ENCODE measurements at regions not wholly inside any gene's neighbourhood (a gene's known extent, or its start where the extent isn't known, plus 50 kb on each side); places are given as distances from the start of the nearest gene placed in this dataset.

GRCh38 chr6:80603679-80604078 is 497.2 kb downstream of the BCKDHB start:
- H3K27ac ChIP-seq (ENCODE audit: low read length): no peak overlapping the region
- H3K36me3 ChIP-seq (ENCODE audit: control insufficient read depth, insufficient read depth, low read length): no peaks in the 10 kb centered on the region
- intact Hi-C loops (cut with micrococcal nuclease; ENCODE audit: unreplicated experiment): no loop called here
- no peaks in the 10 kb centered on the region for H3K27me3 ChIP-seq (ENCODE audit: control insufficient read depth, insufficient read depth, low read length)
- POLR2A ChIA-PET: no interaction called here
- in situ Hi-C loops (cut with HindIII; ENCODE audit: low pct_unique_long_range_greater_than_20kb, low sequenced_read_pairs): no loop called here
- no peak for DNase-seq (ENCODE audit: low read depth, low spot score)
- H3K4me1 ChIP-seq (ENCODE audit: control insufficient read depth, insufficient read depth, low read length): no peaks in the 10 kb centered on the region
- ATAC-seq: no peak
- H3K9me3 ChIP-seq (ENCODE audit: control insufficient read depth, insufficient read depth, low read depth, low read length): no peaks in the 10 kb centered on the region
- CTCF ChIA-PET: no interaction called here
- no peak for TF ChIP-seq REST (IDR thresholded peaks at IDR 0.05; ENCODE audit: insufficient read depth in 1 of 2, low read depth in 2 of 2, low read length in 1 of 2)
- no peak for TF ChIP-seq SIN3A (IDR thresholded peaks at IDR 0.05; ENCODE audit: borderline replicate concordance, insufficient read depth, low read depth, low read length)
- TF ChIP-seq, protein P1, sequence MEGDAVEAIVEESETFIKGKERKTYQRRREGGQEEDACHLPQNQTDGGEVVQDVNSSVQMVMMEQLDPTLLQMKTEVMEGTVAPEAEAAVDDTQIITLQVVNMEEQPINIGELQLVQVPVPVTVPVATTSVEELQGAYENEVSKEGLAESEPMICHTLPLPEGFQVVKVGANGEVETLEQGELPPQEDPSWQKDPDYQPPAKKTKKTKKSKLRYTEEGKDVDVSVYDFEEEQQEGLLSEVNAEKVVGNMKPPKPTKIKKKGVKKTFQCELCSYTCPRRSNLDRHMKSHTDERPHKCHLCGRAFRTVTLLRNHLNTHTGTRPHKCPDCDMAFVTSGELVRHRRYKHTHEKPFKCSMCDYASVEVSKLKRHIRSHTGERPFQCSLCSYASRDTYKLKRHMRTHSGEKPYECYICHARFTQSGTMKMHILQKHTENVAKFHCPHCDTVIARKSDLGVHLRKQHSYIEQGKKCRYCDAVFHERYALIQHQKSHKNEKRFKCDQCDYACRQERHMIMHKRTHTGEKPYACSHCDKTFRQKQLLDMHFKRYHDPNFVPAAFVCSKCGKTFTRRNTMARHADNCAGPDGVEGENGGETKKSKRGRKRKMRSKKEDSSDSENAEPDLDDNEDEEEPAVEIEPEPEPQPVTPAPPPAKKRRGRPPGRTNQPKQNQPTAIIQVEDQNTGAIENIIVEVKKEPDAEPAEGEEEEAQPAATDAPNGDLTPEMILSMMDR (IDR thresholded peaks at IDR 0.05): no peak
- no peak for TF ChIP-seq POLR2AphosphoS5 (IDR thresholded peaks at IDR 0.05; ENCODE audit: low read depth, low read length)
- TF ChIP-seq TCF7L2 (IDR thresholded peaks at IDR 0.05; ENCODE audit: low read depth, low read length): no peak
- no peak overlapping the region for H3K4me3 ChIP-seq (ENCODE audit: low read depth in 2 of 2, low read length in 2 of 2)
- BruUV-seq (replicated peaks): no TSS peak

- intact Hi-C loops (cut with micrococcal nuclease; ENCODE audit: unreplicated experiment) (no loop called here), in situ Hi-C loops (cut with HindIII; ENCODE audit: low pct_unique_long_range_greater_than_20kb, low sequenced_read_pairs) (no loop called here)
- H3K4me1 ChIP-seq (ENCODE audit: control insufficient read depth, insufficient read depth, low read length): no peaks in the 10 kb centered on the region
- no peaks in the 10 kb centered on the region for H3K27me3 ChIP-seq (ENCODE audit: control insufficient read depth, insufficient read depth, low read length)
- ChIA-PET CTCF (no interaction called here), POLR2A (no interaction called here)
- H3K4me3 ChIP-seq (ENCODE audit: low read depth in 2 of 2, low read length in 2 of 2): no peak overlapping the region
- TF ChIP-seq POLR2AphosphoS5 (IDR thresholded peaks at IDR 0.05; ENCODE audit: low read depth, low read length): no peak
- no peak for TF ChIP-seq REST (IDR thresholded peaks at IDR 0.05; ENCODE audit: insufficient read depth in 1 of 2, low read depth in 2 of 2, low read length in 1 of 2)
- TF ChIP-seq TCF7L2 (IDR thresholded peaks at IDR 0.05; ENCODE audit: low read depth, low read length): no peak
- no peak for TF ChIP-seq SIN3A (IDR thresholded peaks at IDR 0.05; ENCODE audit: borderline replicate concordance, insufficient read depth, low read depth, low read length)
- TF ChIP-seq, protein P1 (IDR thresholded peaks at IDR 0.05): no peak
- H3K27ac ChIP-seq (ENCODE audit: low read length): no peak overlapping the region
- no peaks in the 10 kb centered on the region for H3K36me3 ChIP-seq (ENCODE audit: control insufficient read depth, insufficient read depth, low read length)
- no peak for ATAC-seq
- no TSS peak for BruUV-seq (replicated peaks)
- H3K9me3 ChIP-seq (ENCODE audit: control insufficient read depth, insufficient read depth, low read depth, low read length): no peaks in the 10 kb centered on the region
- DNase-seq (ENCODE audit: low read depth, low spot score): no peak
These were observed 488.0 kb downstream of the BCKDHB start for GRCh38 chr6:80594461-80594860.
